ENCODE measurements at regions not wholly inside any gene's neighbourhood (a gene's known extent, or its start where the extent isn't known, plus 50 kb on each side); places are given as distances from the start of the nearest gene placed in this dataset.

- no peak for TF ChIP-seq CREB1 (CRISPR knock-in tag; IDR thresholded peaks at IDR 0.05)
- no peak for TF ChIP-seq ARID4B (CRISPR knock-in tag; IDR thresholded peaks at IDR 0.05; ENCODE audit: borderline replicate concordance)
- TF ChIP-seq ETV6 (CRISPR knock-in tag; IDR thresholded peaks at IDR 0.05): no peak
- TF ChIP-seq PREB (CRISPR knock-in tag; IDR thresholded peaks at IDR 0.05; ENCODE audit: borderline replicate concordance): no peak
- no peak for TF ChIP-seq ZSCAN18 (CRISPR knock-in tag; IDR thresholded peaks at IDR 0.05)
- no peak for TF ChIP-seq CTCF (IDR thresholded peaks at IDR 0.05)
- no peak for TF ChIP-seq SP1 (CRISPR knock-in tag; conservative IDR thresholded peaks at IDR 0.05)
- no peak for TF ChIP-seq HMGXB4 (CRISPR knock-in tag; IDR thresholded peaks at IDR 0.05)
These were observed 114.6 kb downstream of the MRPL36 start for GRCh38 chr5:1685066-1685465.

Measured in WTC11 (cell line).